Stimulated activated effector memory CD8-positive, alpha-beta T cell treated with anti-CD3 and anti-CD28 coated beads, Interleukin-12 subunit alpha, Interleukin-12 subunit beta, amount 100 ng/mL, for 72 hours (primary cell): ENCODE measurements at regions not wholly inside any gene's neighbourhood (a gene's known extent, or its start where the extent isn't known, plus 50 kb on each side); places are given as distances from the start of the nearest gene placed in this dataset.

Experiments used
- ATAC-seq: fragments of 150-1000 bp; cut with Tn5 transposase; 2 replicates; pipeline ENCODE4 v1.10.0; 2021
- DNase-seq, 2 donors: peaks; one replicate each; pipeline ENCODE4 v3.0.0; 2021 to 2022; ENCODE audit warnings: low spot score in 2 of 2
- H3K27ac Mint-ChIP-seq: one replicate; pipeline ENCODE4 v1.8.0; 2022; ENCODE audit warnings: mild to moderate bottlenecking, mixed read lengths
- H3K36me3 Mint-ChIP-seq: one replicate; pipeline ENCODE4 v1.8.0; 2022; ENCODE audit warnings: mild to moderate bottlenecking, mixed read lengths
- H3K4me1 Mint-ChIP-seq: one replicate; pipeline ENCODE4 v1.8.0; 2022; ENCODE audit warnings: mixed read lengths
- H3K4me3 Mint-ChIP-seq: one replicate; pipeline ENCODE4 v1.8.0; 2022; ENCODE audit warnings: mild to moderate bottlenecking, mixed read lengths
- H3K9me3 Mint-ChIP-seq: one replicate; pipeline ENCODE4 v1.8.0; 2022; ENCODE audit warnings: mixed read lengths

DNA sequence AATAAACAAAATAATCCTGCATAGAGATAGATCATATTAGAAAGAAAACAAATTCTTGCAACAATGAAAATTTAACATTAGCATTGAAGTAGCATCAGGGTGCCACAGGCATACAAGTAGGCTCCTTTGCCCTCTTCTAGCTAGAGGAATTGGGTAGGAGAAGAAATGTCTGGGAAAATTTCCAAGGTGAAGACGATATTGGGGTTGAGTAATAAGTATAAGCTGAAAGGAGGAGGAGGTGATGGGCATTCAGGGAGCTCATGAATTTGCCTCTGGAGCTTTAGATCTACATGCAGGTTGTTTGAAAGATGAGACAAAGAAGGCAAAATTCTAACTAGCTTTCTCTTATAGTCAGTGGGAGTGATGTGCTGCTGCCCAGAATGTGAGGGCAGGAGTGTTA is 504.9 kb downstream of the CCDC85A start:
- ATAC-seq (no peak), DNase-seq (no peak)
- H3K27ac Mint-ChIP-seq = no peak overlapping the region
- no peaks in the 10 kb centered on the region for H3K4me1 Mint-ChIP-seq
- H3K4me3 Mint-ChIP-seq = no peak overlapping the region
- no peaks in the 10 kb centered on the region for H3K36me3 Mint-ChIP-seq
- peaks cover 18% of the 10 kb centered on the region for H3K9me3 Mint-ChIP-seq

DNA sequence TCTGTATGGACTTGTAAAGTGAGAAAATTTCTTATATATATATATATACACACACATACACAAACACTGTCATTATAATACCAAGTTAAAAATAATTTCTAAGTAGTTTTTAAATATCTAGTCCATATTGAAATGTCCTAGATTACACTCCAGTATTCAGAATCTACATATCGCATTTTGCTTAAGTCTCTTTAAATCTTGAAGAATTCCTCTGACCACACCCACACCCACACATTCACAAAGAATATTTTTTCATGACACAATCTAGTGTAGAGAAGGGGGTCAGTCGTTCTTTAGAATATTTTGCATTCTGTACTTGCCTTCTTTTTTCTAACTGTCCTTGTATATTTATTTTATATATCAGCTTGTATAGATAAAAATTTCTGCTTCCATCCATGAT is 509.7 kb downstream of the CCDC85A start:
- no peak for DNase-seq
- H3K4me1 Mint-ChIP-seq = no peaks in the 10 kb centered on the region
- H3K4me3 Mint-ChIP-seq = no peak overlapping the region
- no peak overlapping the region for H3K27ac Mint-ChIP-seq
- ATAC-seq = no peak
- H3K36me3 Mint-ChIP-seq = no peaks in the 10 kb centered on the region
- H3K9me3 Mint-ChIP-seq = peaks cover 25% of the 10 kb centered on the region

DNA sequence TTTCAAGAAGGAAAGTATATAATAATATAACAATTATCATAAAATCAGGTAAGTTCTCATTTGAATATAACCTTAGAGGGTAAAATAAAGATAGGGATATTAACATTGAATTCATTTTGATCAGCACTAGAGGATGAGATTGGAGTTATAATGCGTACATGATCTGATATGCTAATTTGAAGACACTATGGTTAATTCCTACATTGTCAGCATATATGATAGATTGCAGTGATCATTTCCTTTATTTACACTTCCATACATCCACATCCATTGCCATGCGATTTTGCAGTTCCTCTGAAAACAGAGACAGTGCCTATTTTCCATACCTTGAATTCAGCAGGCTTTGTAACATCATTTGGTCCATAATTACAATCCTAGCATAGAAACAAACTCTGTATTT is 519.2 kb downstream of the CCDC85A start:
- Mint-ChIP-seq H3K4me3 (no peak overlapping the region), H3K9me3 (peaks cover 16% of the 10 kb centered on the region), H3K4me1 (no peaks in the 10 kb centered on the region), H3K36me3 (no peaks in the 10 kb centered on the region), H3K27ac (no peak overlapping the region)
- ATAC-seq (no peak), DNase-seq (no peak)

DNA sequence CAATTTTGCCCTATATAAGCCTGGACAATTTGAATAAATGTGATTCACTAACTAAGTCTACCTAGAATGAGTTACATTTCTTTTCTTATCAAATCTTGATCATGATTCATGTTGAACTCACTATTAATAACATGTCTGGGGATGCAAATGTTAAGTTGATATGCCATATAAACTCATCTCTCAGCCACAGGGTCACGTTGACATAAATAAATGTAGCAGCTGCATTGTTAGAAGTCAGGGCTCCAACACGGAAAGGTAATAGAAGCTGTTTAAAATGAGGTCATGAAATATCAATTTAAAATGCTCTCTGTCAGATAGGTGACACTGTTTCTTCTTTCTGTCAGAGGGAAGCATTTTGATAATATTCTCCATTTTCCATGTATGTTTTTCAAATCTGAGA is 521.9 kb downstream of the CCDC85A start:
- Mint-ChIP-seq H3K36me3 (no peaks in the 10 kb centered on the region), H3K4me3 (no peak overlapping the region), H3K4me1 (no peaks in the 10 kb centered on the region), H3K27ac (no peak overlapping the region), H3K9me3 (peaks cover 13% of the 10 kb centered on the region)
- no peak for ATAC-seq
- no peak for DNase-seq

DNA sequence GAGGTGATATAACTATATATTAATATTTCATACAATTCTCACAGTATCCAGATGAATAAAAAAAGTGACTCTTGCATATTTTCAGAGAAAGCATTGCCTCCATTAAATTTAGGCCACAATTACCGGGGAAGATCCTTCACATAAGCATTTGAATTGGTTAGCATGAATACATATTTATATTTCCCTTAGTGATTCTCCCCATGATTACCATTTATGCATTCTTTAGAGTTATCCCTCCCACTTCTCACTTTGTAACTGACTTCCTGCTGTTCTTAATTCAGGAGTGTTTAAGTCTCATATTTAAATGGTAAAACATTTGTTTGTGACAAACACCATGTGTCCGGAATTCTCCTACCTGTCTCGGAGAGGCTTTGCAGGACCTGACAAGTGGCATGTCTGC is 523.4 kb downstream of the CCDC85A start:
- Mint-ChIP-seq H3K27ac (no peak overlapping the region), H3K4me3 (no peak overlapping the region), H3K36me3 (no peaks in the 10 kb centered on the region), H3K9me3 (peaks cover 21% of the 10 kb centered on the region), H3K4me1 (no peaks in the 10 kb centered on the region)
- no peak for ATAC-seq
- no peak for DNase-seq

DNA sequence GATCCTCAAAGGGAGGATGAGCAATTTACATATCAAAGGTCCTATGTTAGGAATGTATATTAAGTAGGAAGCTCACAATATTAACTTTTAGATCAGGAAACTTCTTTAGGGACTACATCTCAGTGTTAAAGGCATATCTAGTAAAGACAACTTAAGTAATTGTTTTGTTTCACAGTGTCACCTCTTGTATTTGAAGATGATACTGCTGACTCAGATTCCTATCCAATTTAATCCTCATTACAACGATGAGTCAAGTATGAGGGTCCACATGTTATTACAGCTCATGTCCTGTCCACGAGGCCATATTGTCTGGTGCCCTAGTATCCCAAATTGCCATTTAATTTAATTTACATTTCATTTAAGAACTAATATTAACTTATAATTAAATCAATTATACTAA is 523.9 kb downstream of the CCDC85A start:
- Mint-ChIP-seq H3K27ac (no peak overlapping the region), H3K4me3 (no peak overlapping the region), H3K36me3 (no peaks in the 10 kb centered on the region), H3K4me1 (no peaks in the 10 kb centered on the region), H3K9me3 (peaks cover 24% of the 10 kb centered on the region)
- ATAC-seq = no peak
- no peak for DNase-seq

DNA sequence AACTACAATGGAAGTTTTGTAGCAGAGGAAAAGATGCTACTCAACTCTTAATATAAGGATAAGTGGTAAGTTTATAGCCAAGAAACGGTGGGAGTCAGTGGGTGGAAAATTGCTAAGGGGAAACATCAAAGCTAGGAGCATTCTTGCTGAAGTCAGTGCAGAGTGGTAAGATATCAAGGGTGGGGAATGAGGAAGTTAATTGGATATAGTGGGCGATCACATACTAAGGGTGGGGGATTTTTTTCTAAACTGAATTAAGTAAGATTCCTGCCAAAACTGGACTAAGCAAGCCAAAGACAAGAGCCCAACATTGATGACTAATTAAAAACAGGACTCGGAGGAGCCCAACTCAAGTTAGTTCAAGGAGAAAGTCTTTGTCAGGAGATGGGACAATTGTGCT is 525.4 kb downstream of the CCDC85A start:
- H3K27ac Mint-ChIP-seq = no peak overlapping the region
- ATAC-seq (no peak), DNase-seq (no peak)
- H3K36me3 Mint-ChIP-seq = no peaks in the 10 kb centered on the region
- H3K4me1 Mint-ChIP-seq = no peaks in the 10 kb centered on the region
- peaks cover 24% of the 10 kb centered on the region for H3K9me3 Mint-ChIP-seq
- no peak overlapping the region for H3K4me3 Mint-ChIP-seq

DNA sequence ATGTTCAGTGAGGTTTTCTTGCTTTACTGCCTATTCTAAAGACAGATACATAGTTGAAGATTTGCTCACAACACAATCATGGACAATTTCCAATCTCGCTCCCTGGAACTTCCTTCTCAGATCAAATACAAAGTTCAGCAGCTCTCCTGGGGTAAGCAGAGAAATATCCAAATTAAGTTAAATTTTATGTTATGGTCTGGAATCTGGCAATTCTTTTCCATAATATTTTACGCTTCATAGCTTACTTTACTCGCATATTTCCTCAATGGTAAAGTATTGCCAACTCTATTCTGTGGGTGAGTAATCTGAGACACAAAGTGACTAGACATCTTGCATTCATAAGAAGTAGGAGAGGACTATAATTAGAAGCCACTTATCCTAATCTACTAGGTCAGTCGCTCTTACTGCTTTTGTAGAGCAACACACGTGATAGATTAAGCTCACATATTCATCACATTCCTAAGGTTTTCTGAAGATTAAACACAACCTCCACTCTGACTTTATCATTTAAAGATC is 529.4 kb downstream of the CCDC85A start:
- Mint-ChIP-seq H3K4me3 (no peak overlapping the region), H3K27ac (no peak overlapping the region), H3K9me3 (peaks cover 19% of the 10 kb centered on the region), H3K36me3 (no peaks in the 10 kb centered on the region), H3K4me1 (no peaks in the 10 kb centered on the region)
- ATAC-seq (no peak), DNase-seq (no peak)

DNA sequence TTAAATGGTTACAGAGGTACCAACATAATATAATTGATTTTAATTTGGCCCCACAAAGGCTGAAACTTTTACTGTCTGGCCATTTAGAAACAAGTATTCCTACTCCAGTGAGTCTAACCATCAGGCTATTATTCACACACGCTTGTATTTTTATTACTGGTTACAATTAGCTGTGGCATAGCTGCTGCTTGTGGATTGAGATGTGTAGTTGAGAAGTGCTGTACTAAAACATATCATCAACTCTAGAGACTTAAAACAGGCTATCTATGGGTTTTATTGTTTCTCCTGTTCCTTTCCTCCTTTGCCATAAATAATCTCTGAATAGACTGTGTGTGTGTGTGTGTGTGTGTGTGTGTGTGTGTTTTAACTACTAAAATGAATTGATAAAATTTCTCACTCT is 530.2 kb downstream of the CCDC85A start:
- no peak overlapping the region for H3K4me3 Mint-ChIP-seq
- H3K27ac Mint-ChIP-seq = no peak overlapping the region
- H3K9me3 Mint-ChIP-seq = peaks cover 19% of the 10 kb centered on the region
- H3K4me1 Mint-ChIP-seq = no peaks in the 10 kb centered on the region
- ATAC-seq (no peak), DNase-seq (no peak)
- no peaks in the 10 kb centered on the region for H3K36me3 Mint-ChIP-seq

DNA sequence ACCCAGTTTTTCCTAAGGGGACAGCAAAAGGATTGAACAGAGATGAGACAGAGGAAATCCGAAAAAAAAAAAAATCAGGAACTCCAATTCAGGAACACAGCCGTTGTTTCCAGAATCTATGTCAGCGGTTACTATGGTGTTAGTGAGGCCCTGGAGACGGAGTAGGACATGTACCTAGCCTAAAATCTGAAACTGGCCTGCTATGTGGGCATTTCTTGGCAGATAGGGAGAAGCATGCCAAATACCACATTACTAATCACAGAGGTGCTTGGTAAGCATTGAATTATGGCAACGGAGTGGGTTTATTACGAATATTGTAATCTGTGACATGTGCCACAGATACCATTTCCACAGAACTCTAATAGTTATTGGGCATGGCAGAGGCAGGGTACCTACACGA is 530.6 kb downstream of the CCDC85A start:
- DNase-seq (no peak), ATAC-seq (no peak)
- Mint-ChIP-seq H3K4me3 (no peak overlapping the region), H3K4me1 (no peaks in the 10 kb centered on the region), H3K36me3 (no peaks in the 10 kb centered on the region), H3K27ac (no peak overlapping the region), H3K9me3 (peaks cover 18% of the 10 kb centered on the region)

DNA sequence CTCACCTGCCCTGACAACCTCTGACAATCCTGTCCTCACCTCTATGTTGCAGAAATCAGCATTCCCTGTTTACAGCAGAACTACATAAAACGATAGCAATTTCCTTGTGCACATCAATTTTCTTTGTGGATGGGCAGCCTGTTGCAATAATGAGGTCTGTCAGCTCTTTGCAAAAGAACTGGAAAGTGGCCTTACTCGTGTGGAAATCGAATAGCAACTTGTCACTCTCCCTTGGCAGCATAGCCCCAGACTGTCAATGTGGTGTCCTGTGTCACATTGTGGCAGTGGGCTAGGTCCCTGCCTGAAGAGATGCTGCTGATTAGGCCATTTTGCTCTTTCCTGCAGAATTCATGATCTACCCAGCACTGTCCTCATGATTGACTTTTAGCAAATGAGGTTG is 531.9 kb downstream of the CCDC85A start:
- DNase-seq (no peak), ATAC-seq (no peak)
- Mint-ChIP-seq H3K4me1 (no peaks in the 10 kb centered on the region), H3K27ac (no peak overlapping the region), H3K9me3 (peaks cover 20% of the 10 kb centered on the region), H3K36me3 (no peaks in the 10 kb centered on the region), H3K4me3 (no peak overlapping the region)

DNA sequence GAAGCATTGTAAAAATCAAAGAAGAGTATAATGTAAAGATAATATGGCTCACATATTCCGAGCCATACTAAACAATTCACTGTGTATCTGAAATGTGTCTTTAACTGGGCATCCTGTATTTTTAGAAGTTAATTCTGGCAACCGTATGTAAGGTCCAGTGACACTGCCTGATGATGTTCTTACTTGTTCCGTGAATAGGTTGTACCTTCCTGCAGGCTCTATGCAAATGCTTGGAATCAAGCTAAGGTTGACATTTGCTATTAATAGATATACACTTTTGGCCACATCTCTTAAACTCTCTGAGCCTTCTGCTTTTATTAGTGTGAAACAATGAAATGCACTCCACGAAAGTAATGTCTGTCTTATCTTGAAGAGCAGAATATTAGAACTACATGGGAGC is 534.6 kb downstream of the CCDC85A start:
- peaks cover 8% of the 10 kb centered on the region for H3K9me3 Mint-ChIP-seq
- no peak for ATAC-seq

DNA sequence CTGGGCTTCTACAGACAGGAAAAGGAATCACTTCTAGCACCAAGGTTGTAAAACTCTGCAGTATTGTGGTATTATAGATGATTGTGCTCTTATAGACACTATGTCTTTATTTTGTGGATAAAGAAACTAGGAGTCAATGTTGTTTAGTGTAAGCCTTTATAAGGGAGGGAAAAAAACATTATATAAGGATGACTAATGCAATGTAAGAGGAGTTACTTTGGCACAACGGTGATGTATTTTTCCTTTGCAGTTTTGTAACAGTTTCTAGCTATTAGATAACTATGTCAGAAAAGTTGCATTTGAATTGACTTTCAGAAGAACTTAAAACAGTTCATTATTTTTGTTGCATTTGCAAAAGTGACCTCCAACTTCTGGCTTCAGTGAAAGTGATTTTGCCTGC is 545.4 kb downstream of the CCDC85A start:
- no peak overlapping the region for H3K27ac Mint-ChIP-seq
- H3K4me3 Mint-ChIP-seq = no peak overlapping the region
- peaks cover 17% of the 10 kb centered on the region for H3K9me3 Mint-ChIP-seq
- no peaks in the 10 kb centered on the region for H3K4me1 Mint-ChIP-seq
- H3K36me3 Mint-ChIP-seq = no peaks in the 10 kb centered on the region
- DNase-seq = no peak
- no peak for ATAC-seq

More for the DNA sequence above, 534.6 kb downstream of the CCDC85A start:
- no peak overlapping the region for H3K4me3 Mint-ChIP-seq
- no peak overlapping the region for H3K27ac Mint-ChIP-seq
- no peaks in the 10 kb centered on the region for H3K36me3 Mint-ChIP-seq
- no peaks in the 10 kb centered on the region for H3K4me1 Mint-ChIP-seq
- no peak for DNase-seq

DNA sequence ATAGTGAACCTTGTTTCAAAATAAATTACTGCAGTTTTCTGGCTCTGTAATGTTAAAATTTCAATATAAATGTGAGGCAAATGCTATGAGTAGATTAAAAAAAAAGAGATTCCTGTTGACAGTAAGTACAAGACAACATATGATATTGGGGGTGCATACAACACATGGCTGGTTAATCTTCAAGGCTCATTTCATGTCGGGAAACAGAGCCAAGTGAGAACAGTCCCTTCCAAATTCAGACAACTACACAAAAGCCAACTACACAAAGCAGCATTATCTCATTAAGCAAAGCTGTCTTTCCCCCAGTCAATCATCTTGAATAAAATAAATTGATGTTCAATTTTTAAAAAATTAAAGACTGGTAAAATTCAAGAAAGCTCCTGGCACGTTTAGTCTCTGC is 549.2 kb downstream of the CCDC85A start:
- Mint-ChIP-seq H3K9me3 (peaks cover 18% of the 10 kb centered on the region), H3K36me3 (no peaks in the 10 kb centered on the region), H3K4me3 (no peak overlapping the region), H3K4me1 (no peaks in the 10 kb centered on the region), H3K27ac (no peak overlapping the region)
- ATAC-seq = no peak
- DNase-seq = no peak

DNA sequence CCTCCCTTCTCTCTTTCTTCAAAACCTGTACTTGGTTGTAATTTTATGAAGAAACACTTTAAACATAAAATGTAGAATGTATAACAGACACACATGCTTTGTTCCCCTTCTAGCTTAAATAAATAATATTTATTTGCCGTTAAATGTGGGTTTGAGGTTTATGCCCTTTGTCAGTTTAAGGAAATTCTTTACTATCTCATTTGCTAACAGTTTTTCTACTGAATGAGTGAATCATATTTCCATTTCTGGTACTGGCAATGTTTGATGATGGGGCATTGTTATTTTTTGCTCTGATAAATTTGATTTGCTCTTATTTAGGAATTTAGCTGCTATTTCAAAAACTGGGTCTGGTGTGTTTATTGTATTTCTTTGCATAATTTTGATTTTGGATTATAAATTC is 555.6 kb downstream of the CCDC85A start:
- Mint-ChIP-seq H3K9me3 (peaks cover 21% of the 10 kb centered on the region), H3K4me1 (no peaks in the 10 kb centered on the region), H3K36me3 (no peaks in the 10 kb centered on the region), H3K27ac (no peak overlapping the region), H3K4me3 (no peak overlapping the region)
- DNase-seq (no peak), ATAC-seq (no peak)

DNA sequence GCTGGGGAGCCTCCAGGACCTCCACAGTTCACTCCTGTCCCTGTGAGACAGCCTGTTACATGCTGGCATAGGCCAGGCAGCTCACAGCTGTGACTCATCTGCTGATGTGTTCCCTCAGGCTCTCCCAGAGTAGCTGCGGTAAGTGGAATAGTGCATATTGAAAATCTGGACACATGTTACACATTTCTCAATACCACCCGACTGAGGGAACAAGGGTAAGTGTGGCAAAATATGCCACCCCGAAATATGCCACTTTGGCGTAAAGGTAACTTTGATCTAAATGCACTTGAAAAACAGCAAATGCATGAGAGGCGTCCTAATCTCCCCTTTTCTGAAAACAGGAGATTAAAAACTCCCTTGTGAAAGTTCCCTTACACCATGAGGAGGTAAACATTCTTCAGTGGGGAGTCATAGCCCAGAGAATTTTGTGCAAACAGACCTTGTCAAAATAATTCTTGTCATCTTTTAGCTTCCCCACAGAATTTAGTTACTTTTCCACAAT is 557.9 kb downstream of the CCDC85A start:
- H3K4me3 Mint-ChIP-seq = no peak overlapping the region
- H3K27ac Mint-ChIP-seq = no peak overlapping the region
- DNase-seq = no peak

DNA sequence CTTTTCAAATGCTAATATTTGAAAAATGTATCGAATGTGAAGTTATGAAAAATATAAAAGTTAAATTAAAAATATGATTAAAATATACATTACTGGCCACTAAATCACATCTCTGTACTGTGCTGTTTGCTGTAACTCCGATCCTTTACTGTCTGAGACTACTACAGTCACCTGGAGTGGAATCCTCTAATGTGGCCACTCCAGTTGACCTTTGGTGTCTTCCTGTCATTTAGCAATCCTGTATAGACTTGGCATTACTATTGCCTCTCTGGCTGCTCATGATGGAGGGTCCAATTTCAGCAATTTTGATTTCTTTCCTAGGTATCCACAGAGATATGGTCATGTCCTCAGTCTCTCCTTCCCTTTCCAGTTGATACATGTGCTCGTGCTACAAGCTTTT is 560.0 kb downstream of the CCDC85A start:
- peaks cover 17% of the 10 kb centered on the region for H3K9me3 Mint-ChIP-seq
- H3K4me1 Mint-ChIP-seq = no peaks in the 10 kb centered on the region
- no peak for DNase-seq
- H3K36me3 Mint-ChIP-seq = no peaks in the 10 kb centered on the region
- no peak overlapping the region for H3K4me3 Mint-ChIP-seq
- H3K27ac Mint-ChIP-seq = no peak overlapping the region
- no peak for ATAC-seq

More for the DNA sequence above, 557.9 kb downstream of the CCDC85A start:
- H3K9me3 Mint-ChIP-seq = peaks cover 13% of the 10 kb centered on the region
- H3K36me3 Mint-ChIP-seq = no peaks in the 10 kb centered on the region
- no peak for ATAC-seq
- no peaks in the 10 kb centered on the region for H3K4me1 Mint-ChIP-seq
